IMR-90 (cell line): ENCODE measurements at regions not wholly inside any gene's neighbourhood (a gene's known extent, or its start where the extent isn't known, plus 50 kb on each side); places are given as distances from the start of the nearest gene placed in this dataset.

Source experiments
- BHLHE40 ChIP-seq: fragments of 150-350 bp; IDR thresholded peaks from 2 replicates; pipeline ENCODE4 v1.6.1; 2016; ENCODE audit warnings: mild to moderate bottlenecking, low read depth, low read length
- CTCF ChIP-seq: conservative IDR thresholded peaks from 2 replicates; pipeline ENCODE4 v1.5.1; 2012; ENCODE audit warnings: mild to moderate bottlenecking, low read depth, low read length, improper control_type of control experiment
- ELK1 ChIP-seq: fragments of 150-350 bp; IDR thresholded peaks from 2 replicates; pipeline ENCODE4 v1.6.1; 2016; ENCODE audit warnings: low read depth, mild to moderate bottlenecking, low read length, moderate library complexity, borderline replicate concordance
- FOS ChIP-seq: fragments of 150-350 bp; IDR thresholded peaks from 2 replicates; pipeline ENCODE4 v1.6.1; 2016; ENCODE audit warnings: low read depth, low read length
- RFX5 ChIP-seq: IDR thresholded peaks from 2 replicates; pipeline ENCODE4 v1.8.0; 2012; ENCODE audit warnings: low read depth, mild to moderate bottlenecking, low read length, moderate library complexity

GRCh38 chr3:107981471-107982111, 109.2 kb downstream of the CD47 start:
- no peak for TF ChIP-seq BHLHE40
- no peak for TF ChIP-seq CTCF
- TF ChIP-seq ELK1 = no peak
- TF ChIP-seq FOS = no peak
- TF ChIP-seq RFX5 = no peak
